ENCODE measurements at regions not wholly inside any gene's neighbourhood (a gene's known extent, or its start where the extent isn't known, plus 50 kb on each side); places are given as distances from the start of the nearest gene placed in this dataset.

- no peak for DNase-seq
These were observed 221.2 kb upstream of the ANKRD55 start for GRCh38 chr5:56454219-56454862.

- no peak for DNase-seq
These were observed 218.6 kb upstream of the ANKRD55 start for GRCh38 chr5:56451742-56452141.

GRCh38 chr5:56450766-56451165, 217.6 kb upstream of the ANKRD55 start:
- DNase-seq = no peak

DNA sequence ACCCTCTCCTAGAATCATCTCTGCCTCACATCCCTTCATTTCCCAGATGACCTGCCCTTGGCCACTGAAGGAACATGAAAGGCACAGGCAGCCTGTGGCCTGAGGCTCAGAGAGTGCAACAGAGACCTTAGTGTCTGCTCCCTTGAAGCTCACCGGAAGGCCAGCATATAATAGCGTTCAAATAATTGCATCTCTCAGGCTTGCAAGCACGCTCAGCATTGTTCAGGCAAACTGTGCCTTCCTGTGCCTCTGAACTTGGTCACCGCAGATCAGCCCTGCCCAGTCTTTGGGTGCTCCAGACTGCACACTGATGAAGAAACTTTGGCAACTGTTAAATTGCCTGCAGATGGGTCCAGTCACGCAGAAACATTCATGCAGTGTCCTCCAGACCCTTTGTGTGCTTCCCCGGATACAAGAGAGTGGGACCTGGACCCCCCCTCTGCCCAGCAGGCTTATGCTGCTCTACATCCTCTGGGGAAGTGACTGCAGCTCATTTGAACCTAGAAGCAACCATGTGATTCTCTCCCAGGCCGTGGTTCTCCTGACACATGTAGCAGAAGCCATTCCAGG, 216.0 kb upstream of the ANKRD55 start:
- DNase-seq = no peak

- DNase-seq = no peak
These were observed 214.5 kb upstream of the ANKRD55 start for GRCh38 chr5:56447656-56448055.

DNA sequence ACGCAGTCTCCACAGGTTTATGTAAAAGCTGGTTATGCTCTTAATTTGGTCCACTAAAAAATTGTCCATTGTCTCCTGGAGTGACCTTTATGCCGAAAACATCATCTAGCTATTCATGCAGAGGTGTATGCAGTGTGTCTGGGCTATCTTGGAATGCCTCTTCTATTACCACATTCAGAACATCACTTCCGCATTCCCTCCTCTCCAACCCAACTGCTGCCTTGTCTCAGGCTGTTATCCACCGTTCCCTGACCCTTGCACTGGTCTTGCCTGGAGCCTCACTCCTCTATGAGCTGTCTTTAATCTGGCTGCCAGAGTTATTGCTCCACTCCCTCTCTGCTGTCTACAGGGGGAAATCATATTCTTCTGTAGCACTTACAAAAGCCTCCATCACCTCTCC, 214.1 kb upstream of the ANKRD55 start:
- no peak for DNase-seq

- DNase-seq = no peak
These were observed 213.6 kb upstream of the ANKRD55 start for GRCh38 chr5:56446728-56447127.

DNA sequence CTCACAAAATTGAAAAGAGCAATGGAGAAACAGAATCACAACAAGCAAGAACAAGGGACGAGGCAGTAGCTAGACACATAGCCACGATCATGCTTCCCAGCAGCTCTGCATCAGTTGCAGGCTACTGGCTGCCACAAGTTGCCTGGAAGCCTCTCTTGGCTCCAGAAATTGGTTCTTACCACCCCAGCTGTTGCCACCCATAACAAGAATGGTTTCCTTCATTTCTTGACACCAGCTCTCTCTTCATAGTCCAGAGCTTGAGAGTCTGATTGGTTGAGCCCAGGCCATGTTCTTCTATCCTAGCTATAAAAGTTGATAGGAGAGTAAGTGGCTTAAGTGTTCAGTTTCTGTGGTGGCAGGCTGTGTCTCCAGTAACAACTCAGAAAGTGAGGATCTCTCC, 210.7 kb upstream of the ANKRD55 start:
- no peak for DNase-seq

DNA sequence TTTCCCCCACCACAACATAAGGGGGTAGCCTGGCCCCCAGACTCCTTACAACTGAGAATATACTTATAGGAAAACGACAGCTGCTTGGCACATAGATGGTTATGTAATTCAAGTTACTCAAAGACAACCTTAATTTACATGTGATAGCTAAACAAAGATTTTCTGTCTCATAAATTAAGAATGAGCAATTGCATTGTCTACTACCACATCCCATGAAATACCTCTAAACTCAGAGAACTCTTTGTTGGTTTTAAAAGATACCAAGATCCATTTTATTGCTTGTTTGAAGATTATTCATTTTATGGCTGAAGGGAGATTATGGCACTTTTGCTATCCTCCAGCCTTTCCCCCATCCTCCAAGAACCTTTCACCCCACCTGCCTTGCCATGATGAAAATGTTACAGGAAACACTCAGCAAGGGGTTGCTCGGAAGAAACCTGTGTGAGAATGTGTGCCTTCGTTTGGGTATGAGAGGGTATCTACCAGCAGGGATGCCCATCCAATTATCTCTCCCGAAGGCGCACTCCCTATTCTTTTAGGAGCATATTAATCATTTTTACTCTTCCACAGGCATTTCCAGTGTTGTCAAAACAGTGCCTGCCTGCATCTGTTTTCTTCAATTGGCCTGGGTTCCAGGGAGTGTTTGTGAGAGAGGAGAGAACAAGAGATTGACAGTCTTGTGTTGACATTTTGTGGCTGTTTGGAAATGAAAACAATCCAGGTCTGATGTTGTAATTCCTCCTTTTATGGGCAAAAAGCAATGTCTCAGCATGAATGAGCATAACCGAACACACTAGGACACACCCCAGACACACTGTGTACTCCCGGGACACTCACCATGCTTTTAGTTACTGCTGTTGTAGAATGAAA, 208.0 kb upstream of the ANKRD55 start:
- DNase-seq = no peak

DNA sequence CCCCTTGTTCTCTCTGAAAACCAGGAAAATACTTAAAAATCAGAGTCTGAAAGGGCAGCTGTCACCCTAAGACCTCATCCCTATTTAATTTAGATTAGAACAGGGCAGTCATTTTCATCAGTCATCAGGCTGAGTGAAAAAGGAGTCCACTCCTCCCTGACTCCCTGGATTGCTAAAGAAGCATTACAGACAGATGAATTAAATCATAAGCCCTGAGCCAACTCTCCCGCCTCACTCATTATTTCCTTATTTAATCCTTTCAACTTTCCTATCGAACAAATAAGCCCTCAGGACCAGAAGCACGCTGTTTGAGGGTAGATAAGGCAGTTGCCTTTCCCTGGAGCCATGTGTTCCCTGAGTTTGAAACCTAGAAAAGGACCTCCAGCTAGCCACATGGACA, 201.9 kb upstream of the ANKRD55 start:
- DNase-seq = no peak

DNA sequence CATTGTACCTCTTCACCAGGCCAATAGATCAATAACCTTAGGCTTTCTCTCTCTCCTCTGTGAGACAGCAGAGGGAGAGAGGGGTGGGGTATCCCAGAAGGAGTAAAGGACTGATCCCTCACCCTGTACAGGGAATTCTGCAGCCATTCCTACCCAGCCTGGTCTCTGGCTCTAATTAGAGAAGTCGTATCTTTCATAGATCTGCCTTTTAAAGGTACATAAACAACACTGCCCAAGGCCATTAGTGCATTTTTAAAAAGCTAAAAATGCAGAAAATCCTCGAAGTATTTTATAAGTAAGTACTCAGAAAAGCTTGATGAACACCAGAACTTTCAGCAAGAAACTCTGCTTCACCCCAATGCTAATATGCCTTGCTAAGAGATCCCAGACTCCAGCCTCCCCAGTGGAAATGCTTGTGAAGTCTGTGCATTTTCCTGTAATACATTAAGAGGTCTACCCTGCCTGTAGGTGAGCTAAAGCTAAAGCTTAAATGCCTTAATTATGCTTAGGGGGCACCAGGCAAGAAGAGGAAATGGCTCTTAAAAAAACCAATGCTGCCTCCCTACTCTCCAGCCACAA, 200.0 kb upstream of the ANKRD55 start:
- no peak for DNase-seq

- no peak for DNase-seq
These were observed 199.2 kb upstream of the ANKRD55 start for GRCh38 chr5:56432321-56432720.

GRCh38 chr5:56430422-56430821, 197.3 kb upstream of the ANKRD55 start:
- no peak for DNase-seq

DNA sequence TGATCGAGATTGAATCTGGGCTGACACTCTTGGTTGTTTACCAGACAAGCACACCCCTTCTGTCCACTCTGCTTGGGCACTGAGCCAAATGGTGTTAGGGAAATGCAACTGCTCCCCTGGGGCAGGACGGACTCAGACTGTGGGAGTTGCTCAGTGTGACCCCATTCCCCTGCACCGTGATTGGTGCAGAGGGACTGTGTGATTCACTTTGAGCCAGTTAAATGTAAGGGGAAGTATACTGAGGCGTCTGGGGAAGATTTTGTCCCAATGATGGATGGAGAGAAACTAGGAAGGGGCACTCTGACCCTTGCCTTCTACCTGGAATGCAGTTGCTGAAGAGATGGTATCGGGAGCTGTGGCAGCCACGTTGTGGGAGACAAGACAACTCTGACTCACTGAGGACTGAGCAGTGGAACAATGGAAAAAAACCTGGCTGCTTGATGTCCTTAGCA, 196.0 kb upstream of the ANKRD55 start:
- no peak for DNase-seq

DNA sequence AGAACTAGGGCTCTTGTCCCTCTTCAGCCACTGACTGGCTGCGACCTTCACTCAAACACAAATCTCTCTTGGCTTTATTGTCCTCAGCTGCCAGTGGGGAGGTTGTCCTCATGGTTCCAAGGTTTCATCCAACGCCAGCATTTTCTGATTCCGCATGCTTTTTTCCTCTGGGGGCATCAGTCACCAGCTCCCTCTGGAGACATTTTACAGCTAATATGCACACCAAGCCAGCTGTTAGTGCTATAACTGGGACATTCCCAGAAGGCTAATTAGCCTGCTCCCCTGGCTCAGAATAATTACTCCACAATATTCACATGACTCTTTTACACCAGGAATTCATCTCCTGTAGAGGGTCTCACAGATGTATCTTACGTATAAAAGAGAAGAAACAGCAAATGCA, 193.6 kb upstream of the ANKRD55 start:
- DNase-seq = no peak

DNA sequence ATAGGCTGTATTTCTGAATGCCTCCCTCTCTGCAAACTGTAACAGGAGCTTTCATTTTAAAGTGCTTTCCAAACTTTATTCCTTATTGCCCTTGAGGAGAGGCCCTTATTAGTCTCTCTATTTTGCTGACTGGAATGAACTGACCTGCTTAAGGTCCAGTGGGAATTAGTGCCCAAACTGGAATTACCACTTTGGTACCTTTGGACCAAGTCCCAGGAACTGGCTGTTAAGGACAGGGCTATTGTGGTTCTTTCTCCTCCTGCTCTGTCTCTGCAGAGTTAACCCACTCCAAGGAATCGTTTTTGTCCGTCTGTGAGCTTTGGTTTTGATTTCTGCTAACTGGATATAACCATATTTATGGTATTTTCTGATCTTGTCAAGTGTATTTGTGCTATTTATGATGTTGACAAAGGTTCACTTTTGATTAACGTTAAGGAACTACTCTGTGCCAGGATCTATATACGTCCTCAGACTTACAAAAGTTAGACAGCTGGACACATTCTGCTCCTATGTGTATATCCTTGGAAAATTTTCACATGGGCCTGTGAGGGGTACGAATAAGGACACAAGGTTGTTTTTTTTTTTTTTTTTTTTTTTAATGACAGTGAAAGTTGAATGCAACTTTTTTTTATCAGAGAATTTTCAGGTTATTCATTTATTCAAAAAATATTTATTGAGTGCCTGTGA, 189.1 kb upstream of the ANKRD55 start:
- DNase-seq = no peak

GRCh38 chr5:56421246-56422075, 188.3 kb upstream of the ANKRD55 start:
- no peak for DNase-seq

GRCh38 chr5:56420323-56420722, 187.2 kb upstream of the ANKRD55 start:
- DNase-seq = no peak

DNA sequence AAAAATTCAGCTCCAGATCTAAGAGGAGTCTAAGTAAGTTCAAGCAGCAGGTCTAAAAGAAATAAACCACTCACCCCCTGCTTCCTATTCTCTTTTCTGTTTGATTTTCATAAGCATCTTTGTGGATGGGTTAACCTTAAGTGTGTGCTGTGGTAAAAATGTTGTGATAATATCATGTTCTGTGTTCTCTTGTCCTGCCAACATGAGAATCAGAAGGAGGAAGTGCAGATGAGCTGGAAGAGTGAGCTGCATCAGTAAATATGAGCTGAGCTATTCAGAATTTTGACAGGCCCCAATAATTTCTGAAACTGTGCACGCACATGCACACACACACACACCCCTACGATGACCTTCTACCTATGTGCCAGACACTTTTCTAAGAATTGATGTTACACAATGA, 186.5 kb upstream of the ANKRD55 start:
- DNase-seq = no peak

DNA sequence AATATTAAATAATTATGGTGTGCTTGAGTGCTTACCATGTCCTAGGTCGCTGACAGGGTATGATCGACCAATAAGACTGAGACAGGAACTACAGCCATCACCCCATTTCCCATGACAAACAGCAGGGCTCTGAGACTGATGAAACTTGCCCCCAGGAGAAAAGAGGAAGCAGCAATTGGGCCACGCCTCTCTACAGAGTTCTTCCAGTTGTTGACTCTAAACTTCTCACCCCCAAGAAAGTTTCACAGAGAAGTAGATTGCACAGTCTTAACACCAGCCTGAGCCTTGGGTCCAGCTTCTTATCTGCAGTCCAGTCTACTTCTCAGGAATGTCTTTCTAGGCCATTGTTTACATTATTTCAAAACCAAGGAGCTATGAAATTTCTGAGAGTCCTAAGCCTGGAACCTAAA, 182.2 kb upstream of the ANKRD55 start:
- DNase-seq = no peak

DNA sequence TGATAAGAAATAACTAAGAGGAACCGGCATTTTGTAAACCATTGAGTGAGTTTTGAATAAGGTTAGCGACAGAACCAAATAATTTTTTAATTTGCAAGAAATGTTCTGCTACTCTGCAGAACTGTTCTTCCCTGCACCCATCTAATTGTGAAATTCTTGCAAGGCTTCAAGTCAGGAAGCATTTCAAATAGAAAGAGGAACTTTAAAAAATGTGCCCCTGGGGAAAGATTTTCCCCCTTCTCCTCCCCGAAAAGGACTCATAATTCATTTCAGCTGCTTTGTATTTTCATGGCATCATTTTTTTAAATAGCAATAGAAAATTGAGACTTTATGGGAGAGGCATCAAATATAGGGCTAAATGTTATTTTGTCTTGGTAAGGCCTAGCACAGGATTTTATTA, 180.9 kb upstream of the ANKRD55 start:
- DNase-seq = no peak

DNA sequence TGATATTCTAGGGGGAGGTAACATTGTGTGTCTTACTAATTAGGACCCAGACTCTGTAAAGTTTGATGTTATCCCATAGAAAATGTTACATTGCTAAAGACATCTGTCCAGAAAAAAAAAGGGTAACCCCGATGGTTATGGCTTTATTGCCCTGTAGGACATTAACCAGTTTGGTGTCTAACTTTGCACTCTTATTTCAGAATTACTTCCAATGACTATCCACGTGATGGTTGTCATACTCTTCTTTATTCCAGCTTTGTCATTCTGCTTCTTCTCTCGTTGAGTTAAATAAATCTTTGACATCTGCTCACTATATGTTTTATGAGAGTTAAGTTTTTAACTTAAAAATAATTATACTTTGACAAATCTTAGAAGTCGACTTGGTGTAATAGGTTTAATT, 180.4 kb upstream of the ANKRD55 start:
- no peak for DNase-seq
